HG03521 (cell line): ENCODE measurements at regions not wholly inside any gene's neighbourhood (a gene's known extent, or its start where the extent isn't known, plus 50 kb on each side); places are given as distances from the start of the nearest gene placed in this dataset.

Source experiments
- ATAC-seq: cut with Tn5 transposase; IDR thresholded peaks from one replicate; pipeline ENCODE4 v1.9.1; 2021; ENCODE audit warnings: mild to moderate bottlenecking, moderate library complexity; ENCODE audit not compliant: unreplicated experiment

DNA sequence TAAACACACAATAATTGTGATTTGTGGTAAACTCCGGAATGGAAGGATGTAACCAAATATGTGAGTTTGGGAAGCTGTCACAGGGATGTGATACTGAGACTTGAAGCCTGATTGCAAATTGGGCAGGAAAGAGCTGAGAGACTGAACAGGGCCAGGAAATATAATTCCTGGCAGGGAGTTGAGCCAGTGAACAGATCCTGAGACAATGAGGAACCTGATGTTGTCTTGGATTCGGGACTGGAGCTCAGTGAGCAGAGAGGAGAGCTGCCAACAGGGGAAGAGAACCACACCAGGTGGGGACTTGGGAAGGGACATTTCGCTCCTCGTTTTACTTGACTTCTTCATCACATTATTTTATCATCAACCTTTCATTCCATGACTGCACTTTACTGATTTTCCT lies 386.0 kb downstream of the TLL1 start:
- no peak for ATAC-seq

DNA sequence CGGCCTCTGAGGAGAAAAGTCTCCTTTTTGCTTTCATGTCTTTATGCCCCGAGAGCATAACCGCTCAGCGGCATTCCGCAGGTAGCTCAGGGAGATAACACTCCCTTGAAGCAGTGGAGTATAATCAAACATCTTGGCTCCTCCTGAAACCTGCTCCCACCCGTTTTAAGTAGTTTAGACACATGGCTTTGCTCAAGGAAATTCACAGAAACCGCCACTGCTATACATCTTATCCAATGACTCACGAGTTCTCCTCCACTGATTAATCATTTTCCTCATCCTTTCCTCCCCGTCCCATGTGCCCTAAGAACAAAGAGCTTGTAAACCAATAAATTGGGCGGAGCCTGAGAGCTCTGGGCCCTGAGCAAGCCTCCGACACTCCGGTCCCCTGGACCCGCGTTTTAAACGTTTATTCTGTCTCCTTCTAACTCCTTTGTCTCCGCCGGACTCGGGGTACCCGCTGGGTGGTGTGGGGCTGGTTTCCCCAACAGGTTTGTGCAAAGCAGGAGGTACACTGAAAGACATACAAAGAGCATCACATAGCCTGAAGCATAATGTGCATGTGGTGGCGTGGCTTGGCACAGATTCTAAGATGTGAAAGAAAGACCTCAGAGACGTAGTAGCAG lies 401.2 kb downstream of the TLL1 start:
- ATAC-seq: no peak

DNA sequence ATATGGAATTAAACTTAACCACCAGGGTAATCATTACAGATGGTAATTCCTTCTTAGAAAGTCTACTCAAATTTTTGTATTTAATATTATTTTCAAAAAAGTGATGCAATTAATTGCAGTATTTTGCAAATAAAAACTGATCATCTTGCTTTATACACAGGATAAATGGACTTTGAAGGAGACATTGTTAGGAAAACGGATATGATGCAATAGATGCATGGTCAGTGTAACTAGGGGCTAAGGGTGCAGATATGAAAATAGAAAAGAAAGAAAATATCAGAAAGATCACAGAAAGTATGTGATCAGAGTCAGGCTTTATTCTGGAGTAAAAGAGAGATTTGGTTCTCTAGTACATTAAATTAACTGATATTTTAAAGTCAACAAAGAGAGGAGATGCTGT lies 401.7 kb downstream of the TLL1 start:
- no peak for ATAC-seq

DNA sequence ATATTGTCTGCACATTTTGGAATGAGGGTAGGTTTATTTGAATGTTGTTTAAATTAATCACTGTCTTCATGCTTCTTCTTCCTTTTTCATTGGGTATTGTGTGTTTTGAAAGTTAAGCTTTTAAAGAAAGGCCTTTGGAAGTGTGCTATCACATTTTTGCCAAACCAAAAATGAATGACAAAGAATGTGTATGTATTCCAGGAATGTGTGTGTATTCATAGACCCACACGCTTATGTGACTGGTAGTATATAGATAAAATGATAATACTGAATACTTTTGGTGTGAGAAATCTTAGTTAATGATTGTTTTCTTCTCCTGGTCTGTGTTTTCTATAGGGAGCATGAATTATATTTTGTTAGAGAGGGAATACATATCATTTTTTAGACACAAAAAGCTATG lies 404.4 kb downstream of the TLL1 start:
- ATAC-seq: no peak

DNA sequence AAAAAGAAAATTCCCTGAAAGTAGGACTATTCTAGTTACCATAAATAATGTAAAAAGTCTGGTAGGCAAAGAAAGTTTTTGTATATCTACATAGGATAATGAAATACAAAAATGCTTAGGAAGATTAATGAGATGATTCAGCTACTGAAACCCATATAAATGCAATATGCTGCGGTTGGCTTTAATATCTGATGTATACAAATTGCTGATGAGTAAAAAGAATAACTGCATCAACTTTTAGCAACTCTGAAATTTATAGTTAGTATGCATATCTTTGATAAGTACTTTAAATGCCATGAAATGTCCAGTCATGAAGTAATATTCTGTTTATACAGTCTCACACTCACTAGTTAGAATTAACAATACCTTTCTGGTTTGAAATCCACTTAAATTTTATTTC lies 404.8 kb downstream of the TLL1 start:
- ATAC-seq: no peak

DNA sequence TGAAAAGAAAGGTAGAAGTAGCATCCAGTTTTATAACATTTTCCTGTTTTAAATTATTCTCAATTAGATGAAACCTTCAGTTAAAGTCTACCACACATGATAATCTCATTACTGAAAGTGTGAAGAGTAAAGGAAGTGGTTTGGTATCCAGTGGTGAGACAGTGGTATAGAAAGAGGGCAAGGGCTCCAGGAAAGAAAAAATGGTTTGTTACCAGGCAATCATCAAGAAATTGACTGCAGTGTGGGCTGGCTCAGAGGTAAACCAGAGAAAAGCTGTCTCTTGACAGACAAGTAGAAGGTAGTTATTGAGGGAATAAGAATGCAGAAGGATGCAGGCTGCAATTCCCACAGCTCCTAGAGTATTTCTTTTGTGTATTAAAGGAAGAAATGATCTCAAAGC lies 406.2 kb downstream of the TLL1 start:
- ATAC-seq: no peak

DNA sequence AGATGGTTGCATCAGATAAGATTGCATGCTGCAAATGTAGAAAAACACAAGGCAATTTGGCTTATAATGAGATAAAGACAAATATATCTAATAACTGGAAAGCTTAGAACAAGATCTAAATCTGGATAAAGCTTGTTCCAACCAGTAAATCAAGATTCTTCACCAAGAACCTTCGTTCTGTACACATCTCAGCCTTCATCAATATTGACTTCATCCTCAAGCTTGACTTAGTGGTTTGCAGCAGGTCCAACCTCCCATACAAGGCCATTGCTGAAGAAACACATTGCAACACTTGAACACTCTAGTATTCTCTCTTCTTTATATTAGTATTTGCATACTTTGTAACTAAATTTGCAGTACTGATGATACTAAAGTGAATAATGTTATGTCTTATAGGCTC lies 407.6 kb downstream of the TLL1 start:
- ATAC-seq: no peak

DNA sequence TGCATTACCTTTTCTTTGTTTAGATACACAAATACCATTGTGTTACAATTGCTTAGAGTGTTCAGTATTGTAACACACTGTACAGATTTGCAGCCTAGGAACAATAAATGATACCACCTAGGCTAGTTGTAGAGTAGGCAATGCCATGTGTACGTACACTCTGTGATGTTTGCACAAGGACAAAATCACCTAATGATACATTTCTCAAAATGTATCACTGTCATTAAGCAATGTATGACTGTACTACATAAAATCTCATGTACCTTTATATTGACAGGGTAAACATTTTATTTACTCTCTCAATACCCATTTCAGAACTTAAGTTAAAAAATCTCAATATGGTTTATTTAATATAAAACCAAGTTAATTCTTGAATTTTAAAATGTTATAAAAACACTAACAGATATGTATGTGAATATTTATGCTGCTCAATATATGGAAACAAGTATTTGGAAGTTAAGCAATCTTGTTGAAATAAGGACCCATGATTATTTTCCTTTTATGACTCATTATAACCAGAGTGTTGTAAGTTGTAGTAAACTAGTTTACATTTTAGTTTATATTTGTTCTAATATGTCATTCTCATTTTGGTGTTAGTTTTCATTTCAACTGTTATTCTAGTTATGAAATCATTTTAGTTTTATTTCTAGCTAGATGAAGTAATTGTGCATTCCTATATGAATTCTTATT lies 409.2 kb downstream of the TLL1 start:
- no peak for ATAC-seq

DNA sequence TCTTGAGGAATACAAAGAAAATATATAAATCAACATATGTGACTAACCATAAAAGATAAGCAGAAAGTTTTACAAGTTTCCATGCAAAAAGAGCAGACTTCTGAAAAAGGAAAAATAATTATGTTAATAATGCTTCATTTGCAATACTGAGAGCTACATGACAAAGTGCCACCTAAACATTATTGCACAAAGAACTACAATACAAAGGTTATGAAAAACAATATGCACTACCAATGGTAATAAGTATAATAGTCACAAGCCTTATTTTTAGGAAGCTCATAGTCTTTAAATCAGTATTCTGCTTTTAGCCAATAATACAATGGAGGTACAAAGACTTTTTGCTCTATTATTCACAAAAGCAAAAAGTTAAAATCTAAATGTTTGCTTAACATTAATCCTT lies 411.2 kb downstream of the TLL1 start:
- no peak for ATAC-seq

DNA sequence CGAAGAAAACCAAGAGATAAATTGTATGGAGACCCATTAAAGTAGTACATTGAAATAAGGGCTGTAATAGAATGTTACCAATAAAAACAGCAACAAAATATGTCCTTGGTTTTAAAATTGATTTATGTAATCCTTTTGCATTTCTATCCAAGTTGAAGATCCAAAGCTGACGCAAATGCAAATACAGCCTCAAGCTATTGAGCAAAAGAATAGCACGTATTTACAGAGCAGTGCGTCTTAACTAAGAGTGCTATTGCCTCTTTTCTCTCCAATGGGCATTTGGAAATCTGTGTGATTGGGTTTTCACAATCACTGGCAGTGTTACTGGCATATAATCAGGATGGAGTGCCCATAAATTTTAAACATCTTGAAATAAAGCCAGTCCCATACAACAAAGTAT lies 417.4 kb downstream of the TLL1 start:
- ATAC-seq: no peak

DNA sequence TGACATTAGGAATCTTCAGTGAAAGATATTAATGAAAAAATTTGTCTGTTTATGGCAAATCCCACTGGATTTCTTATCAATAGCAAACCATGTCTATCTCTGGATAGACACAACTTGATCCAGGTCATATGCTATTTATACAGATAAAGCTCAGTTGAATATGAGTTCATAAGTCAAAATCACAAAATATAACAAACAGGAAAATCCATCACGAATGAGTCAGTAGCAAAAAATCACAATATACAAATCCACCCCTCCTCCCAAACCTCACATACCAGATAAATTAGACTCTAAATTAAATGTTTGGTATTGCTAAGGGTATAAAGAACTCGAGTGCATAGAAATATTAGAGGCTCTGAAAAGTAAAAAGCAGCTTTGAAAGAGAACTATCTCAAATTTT lies 420.5 kb downstream of the TLL1 start:
- ATAC-seq: no peak

DNA sequence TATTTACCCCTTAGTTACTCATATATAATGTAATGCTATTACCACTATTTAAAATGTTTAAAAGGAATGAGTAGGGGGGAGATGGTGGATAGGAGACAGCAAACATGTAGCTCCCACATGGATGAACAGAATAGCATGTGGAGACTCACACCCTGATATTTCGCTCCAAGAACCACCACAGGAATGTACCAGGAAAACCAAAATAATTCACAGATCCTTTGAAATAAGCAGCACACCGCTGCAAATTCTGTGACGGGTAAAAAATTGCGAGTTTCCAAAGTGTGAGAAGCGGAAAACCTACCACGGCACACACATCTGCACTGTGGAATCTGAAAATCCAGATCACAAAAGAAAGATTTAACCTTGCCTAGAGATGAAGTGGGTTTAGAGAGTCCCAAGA lies 428.2 kb downstream of the TLL1 start:
- no peak for ATAC-seq

DNA sequence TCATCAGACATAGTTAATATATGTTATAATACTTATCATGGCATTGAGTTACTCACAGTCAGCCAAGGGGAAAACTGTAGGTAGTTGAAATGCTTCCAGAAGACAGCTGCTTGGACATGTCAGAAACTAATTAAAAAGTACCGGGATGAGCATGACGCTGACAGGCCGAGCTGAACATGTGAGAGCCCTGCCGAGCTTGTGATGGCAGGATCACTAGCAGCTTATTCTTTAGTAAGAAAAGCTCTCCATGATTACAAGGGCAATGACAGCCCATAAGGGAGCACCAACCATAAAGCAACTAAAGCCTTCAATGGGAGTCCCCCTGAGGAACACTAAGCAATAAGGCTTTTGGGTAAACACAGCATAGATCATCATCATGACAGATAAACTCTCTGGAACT lies 435.6 kb downstream of the TLL1 start:
- ATAC-seq: no peak

DNA sequence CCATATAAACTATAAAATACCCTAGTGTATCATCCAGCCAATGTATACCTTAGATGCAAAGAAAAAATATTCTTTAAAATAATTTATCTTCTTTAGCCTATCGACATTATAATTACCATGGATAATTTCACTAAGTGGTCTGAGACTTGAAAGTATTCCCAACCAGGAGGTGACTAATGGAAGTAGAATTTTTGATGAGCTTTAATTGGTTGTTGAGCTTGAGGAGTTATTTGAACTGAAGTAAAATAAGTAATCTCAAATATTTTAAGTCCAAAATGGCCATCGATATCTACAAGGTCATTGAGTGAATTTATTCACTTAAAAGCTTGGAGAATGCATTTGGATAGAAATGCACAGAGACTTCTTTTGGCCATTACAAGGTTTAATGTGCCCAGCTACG lies 436.2 kb downstream of the TLL1 start:
- ATAC-seq: no peak

DNA sequence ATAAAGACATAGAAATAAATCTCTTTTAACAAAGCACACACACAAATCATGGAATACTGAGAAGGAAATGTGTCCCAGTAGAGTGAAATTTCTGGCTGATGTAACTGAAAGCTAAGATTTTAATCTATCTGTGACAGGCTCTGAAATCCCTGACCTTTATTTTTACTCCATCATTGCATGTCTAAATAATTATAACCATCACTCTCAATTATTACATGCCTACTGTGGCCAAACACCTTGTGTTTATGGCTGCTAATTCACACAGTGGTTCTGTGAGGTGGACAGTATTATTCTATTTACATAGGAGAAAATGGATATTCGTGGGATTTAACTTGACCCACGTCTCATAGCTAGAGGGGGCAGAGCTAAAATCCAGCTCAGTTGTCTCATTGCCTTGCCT lies 438.1 kb downstream of the TLL1 start:
- no peak for ATAC-seq

DNA sequence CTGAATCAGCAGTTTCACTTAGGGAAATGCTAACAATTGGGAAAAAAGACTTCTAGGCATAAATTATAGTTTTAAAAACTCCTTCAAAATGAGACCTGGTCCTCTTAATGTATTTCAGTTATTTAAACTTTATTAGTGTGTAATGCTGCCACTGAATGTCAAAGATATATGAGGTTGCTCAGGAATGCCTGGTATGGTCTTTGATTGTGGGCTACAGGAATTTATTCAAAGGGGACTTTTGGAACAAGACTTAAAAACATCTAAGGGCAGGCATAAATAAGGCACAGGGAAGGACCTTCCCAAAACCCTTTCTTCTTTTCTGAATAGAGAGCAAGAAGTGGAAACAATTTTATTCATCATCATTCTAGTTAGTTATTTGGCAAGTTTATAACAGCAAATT lies 439.1 kb downstream of the TLL1 start:
- no peak for ATAC-seq

DNA sequence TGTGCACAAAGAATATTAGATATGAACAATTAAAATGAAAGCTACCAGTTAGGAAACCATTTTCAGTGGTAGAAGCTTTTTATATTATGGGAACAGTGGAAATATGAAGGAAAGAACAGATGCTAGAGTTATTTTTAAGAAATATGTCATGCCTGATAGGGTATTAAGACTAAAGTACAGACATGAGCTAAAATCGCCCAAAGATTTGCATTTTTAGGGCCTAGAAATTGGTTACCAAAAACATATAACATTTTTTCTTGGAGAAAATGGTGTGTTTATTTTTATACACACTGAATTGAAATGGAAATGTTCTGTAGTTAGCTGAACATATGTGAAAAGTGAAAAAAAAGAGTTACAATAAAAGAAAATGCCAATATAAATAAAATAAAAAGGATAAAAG lies 441.9 kb downstream of the TLL1 start:
- no peak for ATAC-seq

DNA sequence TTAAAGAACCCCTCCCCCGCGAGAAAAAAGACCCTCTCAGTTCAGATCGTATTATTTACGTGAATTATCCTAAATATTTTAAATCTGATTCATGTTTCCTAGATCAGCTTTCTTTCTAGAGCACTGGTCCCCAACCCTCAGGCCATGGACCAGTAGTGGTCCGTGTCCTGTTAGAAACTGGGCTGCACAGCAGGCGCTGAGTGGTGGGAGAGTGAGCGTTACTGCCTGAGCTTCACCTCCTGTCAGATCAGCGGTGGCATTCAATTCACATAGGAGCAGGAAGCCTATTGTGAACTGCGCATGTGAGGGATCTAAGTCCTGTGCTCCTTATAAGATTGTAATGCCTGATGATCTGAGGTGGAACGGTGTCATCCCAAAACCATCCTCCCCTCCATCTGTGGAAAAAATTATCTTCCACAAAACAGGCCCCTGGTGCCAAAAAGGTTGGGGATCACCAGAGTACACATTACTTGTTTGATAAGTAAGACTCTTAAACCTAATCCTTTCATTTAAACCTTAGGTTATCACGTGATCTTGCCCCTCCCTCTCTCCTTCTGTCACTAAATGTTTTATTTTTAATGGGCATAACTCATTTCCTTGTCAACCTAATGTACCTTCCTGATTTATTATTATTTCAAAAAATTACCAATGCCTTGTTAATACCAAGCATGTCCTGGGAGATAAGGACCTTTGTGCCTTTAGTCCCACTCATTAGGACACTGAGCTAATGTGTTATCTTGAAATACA lies 442.9 kb downstream of the TLL1 start:
- ATAC-seq: no peak

DNA sequence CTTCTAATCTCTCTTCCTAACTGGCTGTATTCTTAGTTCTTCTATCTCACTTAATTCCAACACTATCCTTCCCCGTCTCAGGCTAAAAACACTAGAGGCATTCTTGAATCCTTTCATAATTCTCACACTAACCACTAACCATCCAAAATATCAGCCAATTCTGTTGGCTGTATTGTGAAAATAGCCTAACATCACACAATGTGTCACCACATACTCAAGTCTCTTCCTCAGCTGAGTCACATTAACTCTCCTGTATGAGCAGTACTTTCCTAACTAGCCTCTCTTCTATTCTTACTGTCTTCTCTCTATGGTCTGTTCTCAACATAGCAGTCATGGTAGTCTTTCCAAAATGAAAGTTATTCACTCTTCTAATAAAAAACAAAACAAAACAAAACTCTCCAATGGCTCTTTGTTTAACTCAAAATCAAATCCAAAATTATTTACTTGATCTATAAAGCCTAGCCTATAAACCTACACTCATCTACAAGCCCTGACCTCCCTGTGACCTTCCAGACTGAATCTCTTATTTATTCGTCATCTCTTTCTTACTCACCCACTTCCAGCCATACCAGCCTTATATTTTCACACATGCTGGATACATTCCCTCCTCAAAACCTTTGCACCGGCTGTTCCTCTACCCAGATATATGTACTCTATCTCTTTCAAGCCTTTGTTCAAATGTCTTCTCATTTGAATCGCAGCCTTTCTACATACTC lies 445.9 kb downstream of the TLL1 start:
- ATAC-seq: no peak

DNA sequence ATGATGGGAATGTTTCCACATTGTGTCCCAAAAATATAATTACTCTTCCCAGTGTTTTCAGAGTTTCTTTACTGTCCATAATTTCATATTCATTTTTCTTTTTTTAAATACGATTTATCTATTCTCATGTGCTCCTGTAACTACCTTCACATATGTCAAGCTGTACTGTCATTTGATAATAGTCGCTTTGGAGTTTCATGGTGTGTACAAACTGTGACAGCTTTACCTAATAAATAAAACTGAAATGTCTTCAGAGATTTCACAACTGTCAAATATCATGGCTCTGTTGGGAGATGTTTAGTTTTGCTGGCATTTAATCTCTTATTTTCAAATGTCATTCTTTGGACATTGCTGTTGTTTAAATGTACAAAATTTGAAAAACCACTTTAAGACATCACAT lies 450.2 kb downstream of the TLL1 start:
- ATAC-seq: no peak

DNA sequence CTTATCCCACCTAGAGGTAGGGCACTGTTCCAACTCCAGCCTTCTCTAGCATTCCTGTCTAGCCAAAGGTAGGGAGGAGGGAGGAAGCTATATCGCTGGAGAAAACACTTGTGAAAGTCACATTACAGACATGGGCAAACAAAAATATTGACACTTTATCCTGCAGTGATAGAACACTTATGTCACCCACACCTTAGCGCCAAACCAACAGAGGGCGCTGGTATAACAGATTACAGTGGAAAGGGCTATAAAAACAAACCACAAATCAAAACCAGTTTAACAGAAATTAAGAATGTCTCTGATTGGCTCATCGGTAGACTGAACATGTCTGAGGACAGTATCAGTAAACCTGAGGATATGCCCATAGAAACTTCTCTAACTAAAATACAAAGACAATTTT lies 451.3 kb downstream of the TLL1 start:
- ATAC-seq: no peak
